OCI-LY1 (cell line): ENCODE measurements at regions not wholly inside any gene's neighbourhood (a gene's known extent, or its start where the extent isn't known, plus 50 kb on each side); places are given as distances from the start of the nearest gene placed in this dataset.

ENCODE experiments used
- EZH2 ChIP-seq: fragments of 200-600 bp; sonication (generic), shearing (Covaris generic); IDR thresholded peaks from 2 replicates; pipeline ENCODE4 v1.8.0; 2017; ENCODE audit warnings: borderline replicate concordance, mixed run types, mild to moderate bottlenecking, antibody characterized with exemption, low read length, moderate library complexity, mixed read lengths
- TF ChIP-seq, protein P1 (sequence below): fragments of 200-600 bp; sonication (generic), shearing (Covaris generic); IDR thresholded peaks from 2 replicates; pipeline ENCODE4 v1.5.1; 2017; ENCODE audit warnings: mild to moderate bottlenecking, antibody characterized with exemption, low read length, moderate library complexity, mixed read lengths

DNA sequence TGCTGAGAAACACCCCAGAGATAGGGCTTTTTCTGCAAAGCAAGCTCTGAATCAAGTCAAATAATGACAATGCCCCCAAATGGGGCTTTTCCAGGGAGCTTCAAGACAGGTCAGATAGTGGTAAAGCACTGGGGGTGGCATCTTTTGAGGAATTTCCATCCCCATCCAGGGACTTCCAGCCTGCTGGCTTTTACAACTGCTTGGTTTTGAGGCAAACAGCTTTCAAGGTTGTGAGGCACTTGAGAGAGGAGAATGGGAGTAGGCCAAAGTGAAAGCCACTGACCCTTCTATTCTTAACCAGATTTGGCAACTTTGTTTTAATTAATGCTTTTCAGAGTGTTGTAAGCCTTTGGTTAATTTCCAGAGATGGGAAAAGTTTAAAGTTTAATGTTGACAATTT is 762.0 kb upstream of the POU3F3 start:
- no peak for TF ChIP-seq EZH2
- TF ChIP-seq, protein P1, sequence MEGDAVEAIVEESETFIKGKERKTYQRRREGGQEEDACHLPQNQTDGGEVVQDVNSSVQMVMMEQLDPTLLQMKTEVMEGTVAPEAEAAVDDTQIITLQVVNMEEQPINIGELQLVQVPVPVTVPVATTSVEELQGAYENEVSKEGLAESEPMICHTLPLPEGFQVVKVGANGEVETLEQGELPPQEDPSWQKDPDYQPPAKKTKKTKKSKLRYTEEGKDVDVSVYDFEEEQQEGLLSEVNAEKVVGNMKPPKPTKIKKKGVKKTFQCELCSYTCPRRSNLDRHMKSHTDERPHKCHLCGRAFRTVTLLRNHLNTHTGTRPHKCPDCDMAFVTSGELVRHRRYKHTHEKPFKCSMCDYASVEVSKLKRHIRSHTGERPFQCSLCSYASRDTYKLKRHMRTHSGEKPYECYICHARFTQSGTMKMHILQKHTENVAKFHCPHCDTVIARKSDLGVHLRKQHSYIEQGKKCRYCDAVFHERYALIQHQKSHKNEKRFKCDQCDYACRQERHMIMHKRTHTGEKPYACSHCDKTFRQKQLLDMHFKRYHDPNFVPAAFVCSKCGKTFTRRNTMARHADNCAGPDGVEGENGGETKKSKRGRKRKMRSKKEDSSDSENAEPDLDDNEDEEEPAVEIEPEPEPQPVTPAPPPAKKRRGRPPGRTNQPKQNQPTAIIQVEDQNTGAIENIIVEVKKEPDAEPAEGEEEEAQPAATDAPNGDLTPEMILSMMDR: no peak
